ENCODE measurements at regions not wholly inside any gene's neighbourhood (a gene's known extent, or its start where the extent isn't known, plus 50 kb on each side); places are given as distances from the start of the nearest gene placed in this dataset.

- no peak for TF ChIP-seq CTCF (IDR thresholded peaks at IDR 0.05; ENCODE audit: insufficient read depth, low read depth, low read length)
- DNase-seq (ENCODE audit: low read depth) = no peak
These were observed 231.9 kb downstream of the KCTD12 start for GRCh38 chr13:76654263-76654662.

GRCh38 chr13:76651286-76651685 lies 234.9 kb downstream of the KCTD12 start:
- H3K4me3 ChIP-seq (ENCODE audit: low read depth, low read length) = no peak overlapping the region
- TF ChIP-seq CTCF (IDR thresholded peaks at IDR 0.05; ENCODE audit: insufficient read depth, low read depth, low read length) = no peak
- DNase-seq (ENCODE audit: low read depth) = no peak

More at GRCh38 chr13:76654263-76654662, 231.9 kb downstream of the KCTD12 start:
- H3K4me3 ChIP-seq (ENCODE audit: low read depth, low read length) = no peak overlapping the region

- peak; percentile 37 for DNase-seq (ENCODE audit: low read depth)
- no peak overlapping the region for H3K4me3 ChIP-seq (ENCODE audit: low read depth, low read length)
- TF ChIP-seq CTCF (IDR thresholded peaks at IDR 0.05; ENCODE audit: insufficient read depth, low read depth, low read length) = no peak
These were observed 238.7 kb downstream of the KCTD12 start for GRCh38 chr13:76647550-76647949.

- TF ChIP-seq CTCF (IDR thresholded peaks at IDR 0.05; ENCODE audit: insufficient read depth, low read depth, low read length) = no peak
- H3K4me3 ChIP-seq (ENCODE audit: low read depth, low read length) = no peak overlapping the region
- no peak for DNase-seq (ENCODE audit: low read depth)
These were observed 239.3 kb downstream of the KCTD12 start for GRCh38 chr13:76646946-76647345.

- DNase-seq (ENCODE audit: low read depth) = no peak
- no peak for TF ChIP-seq CTCF (IDR thresholded peaks at IDR 0.05; ENCODE audit: insufficient read depth, low read depth, low read length)
- no peak overlapping the region for H3K4me3 ChIP-seq (ENCODE audit: low read depth, low read length)
These were observed 240.6 kb downstream of the KCTD12 start for GRCh38 chr13:76645632-76646031.

GRCh38 chr13:76644906-76645305 lies 241.3 kb downstream of the KCTD12 start:
- TF ChIP-seq CTCF (IDR thresholded peaks at IDR 0.05; ENCODE audit: insufficient read depth, low read depth, low read length) = no peak
- no peak for DNase-seq (ENCODE audit: low read depth)
- no peak overlapping the region for H3K4me3 ChIP-seq (ENCODE audit: low read depth, low read length)

GRCh38 chr13:76643596-76643995 lies 242.6 kb downstream of the KCTD12 start:
- TF ChIP-seq CTCF (IDR thresholded peaks at IDR 0.05; ENCODE audit: insufficient read depth, low read depth, low read length) = no peak
- DNase-seq (ENCODE audit: low read depth) = no peak
- H3K4me3 ChIP-seq (ENCODE audit: low read depth, low read length) = no peak overlapping the region
